ENCODE measurements at regions not wholly inside any gene's neighbourhood (a gene's known extent, or its start where the extent isn't known, plus 50 kb on each side); places are given as distances from the start of the nearest gene placed in this dataset.

DNA sequence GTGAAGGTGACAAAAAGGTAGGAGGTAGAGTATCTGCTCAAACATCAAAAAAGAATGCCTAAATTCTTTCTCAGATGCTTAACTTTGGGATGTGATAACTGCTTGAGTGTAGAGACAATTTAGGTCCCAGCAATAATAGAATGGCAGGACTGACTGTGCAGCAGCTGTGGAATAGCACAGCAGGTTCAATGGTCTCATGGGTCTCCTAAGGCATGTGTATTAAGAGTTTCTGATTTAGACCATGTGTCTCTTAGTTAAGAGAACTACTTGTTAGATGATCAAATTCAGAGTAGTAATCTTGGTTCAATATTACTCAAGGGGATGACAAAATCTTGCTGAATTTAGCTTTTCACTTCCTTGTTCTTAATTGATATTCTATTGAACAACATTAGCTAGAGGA lies 72.0 kb downstream of the ALX1 start:
- DNase-seq (ENCODE audit: low read depth, low spot score) = no peak
- in situ Hi-C loops (cut with HindIII; ENCODE audit: low pct_unique_long_range_greater_than_20kb, low sequenced_read_pairs) = no loop called here

DNA sequence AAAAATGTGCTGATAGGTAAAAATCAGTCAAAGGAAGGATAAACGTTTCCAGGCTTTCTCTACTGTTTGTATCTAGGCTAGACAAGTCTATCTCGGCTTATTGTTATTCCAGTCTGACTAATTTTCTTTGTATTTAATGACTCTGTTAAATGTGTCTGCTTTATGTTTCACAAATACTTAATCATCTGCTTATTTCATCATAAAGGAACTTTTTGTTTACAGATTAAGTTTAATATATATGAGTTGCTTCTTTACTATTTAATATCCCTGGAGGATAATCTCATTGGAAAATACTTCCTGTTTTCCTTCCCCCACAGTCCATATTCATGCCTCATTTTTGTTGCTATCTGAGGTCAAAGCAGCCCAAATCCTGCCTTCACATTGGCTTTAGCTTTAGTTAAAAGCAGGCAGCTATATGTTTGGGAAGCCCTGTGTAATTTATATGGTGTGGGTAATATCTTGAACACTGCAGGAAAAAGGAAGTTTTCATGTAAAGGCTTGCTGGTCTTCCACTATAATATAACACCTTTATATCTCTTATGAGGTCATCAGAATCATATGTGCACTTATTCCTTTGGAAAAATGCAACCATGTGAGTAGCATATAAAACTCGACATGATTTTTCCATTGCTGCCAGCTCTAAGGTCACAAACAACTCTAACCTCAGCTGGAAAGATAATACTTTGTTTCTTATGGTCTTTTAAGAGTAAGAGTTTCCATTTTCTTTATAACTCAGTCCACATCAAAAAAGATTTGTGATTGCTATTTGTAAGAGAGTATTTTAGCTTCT lies 76.8 kb downstream of the ALX1 start:
- DNase-seq (ENCODE audit: low read depth, low spot score) = no peak
- in situ Hi-C loops (cut with HindIII; ENCODE audit: low pct_unique_long_range_greater_than_20kb, low sequenced_read_pairs) = no loop called here

DNA sequence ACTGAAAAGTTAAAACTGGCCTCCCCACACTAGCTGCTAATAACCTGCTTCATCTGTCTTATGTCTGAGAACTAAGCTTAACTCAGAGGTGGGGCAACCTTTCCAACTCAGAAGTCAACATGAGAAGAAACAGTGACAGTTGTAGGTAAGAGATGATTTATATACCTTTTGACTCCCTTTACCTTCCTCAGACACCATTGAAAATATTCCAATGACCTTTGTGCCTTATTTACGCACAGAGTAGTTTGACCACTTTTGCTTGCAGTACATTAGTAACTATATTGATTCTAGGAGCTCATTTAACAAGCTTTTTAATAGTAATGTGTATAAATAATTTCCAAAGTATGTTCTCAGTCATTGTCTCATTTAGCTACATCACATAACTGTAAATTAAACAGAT lies 77.6 kb downstream of the ALX1 start:
- in situ Hi-C loops (cut with HindIII; ENCODE audit: low pct_unique_long_range_greater_than_20kb, low sequenced_read_pairs) = no loop called here
- no peak for DNase-seq (ENCODE audit: low read depth, low spot score)

- in situ Hi-C loops (cut with HindIII; ENCODE audit: low pct_unique_long_range_greater_than_20kb, low sequenced_read_pairs) = no loop called here
Observed at GRCh38 chr12:85358715-85359114, 78.7 kb downstream of the ALX1 start.

DNA sequence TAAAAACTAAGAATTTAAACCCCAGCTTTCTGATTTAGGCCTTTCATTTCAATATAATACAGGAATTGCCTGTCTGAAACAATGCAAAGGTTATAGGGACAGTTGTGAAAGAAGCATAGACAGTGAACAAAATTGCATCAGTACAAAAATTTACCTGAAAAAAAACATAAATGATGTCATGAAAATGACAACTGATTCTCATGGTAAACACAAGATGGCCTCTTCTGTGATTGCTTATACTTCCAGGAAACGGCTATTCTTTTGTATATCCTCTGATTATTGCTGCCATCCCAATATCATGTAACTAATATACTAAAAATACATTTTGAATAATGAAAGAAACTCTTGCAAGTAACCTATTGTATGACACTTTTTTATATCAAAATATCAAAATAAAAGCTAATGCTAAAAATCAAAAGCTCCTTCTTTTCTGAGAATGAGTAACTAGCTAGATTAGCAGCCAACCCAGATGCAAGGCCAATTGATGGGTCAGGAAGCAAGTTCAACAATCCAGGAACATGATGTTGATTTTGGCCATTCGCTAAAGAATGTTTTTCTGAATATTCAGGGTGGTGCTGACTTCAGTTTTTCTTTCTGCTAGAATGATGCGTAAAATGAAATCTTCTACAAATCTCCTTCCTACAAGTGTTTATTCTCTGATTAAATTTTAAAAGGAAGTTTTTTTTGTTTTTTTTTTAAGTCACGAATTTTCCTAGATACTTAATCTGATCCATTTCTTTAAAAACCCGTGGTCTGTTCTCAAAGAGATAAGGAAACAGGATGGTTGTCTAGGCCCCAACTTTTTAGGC lies 83.6 kb downstream of the ALX1 start:
- in situ Hi-C loops (cut with HindIII; ENCODE audit: low pct_unique_long_range_greater_than_20kb, low sequenced_read_pairs) = no loop called here

More at GRCh38 chr12:85358715-85359114, 78.7 kb downstream of the ALX1 start:
- no peak for DNase-seq (ENCODE audit: low read depth, low spot score)

DNA sequence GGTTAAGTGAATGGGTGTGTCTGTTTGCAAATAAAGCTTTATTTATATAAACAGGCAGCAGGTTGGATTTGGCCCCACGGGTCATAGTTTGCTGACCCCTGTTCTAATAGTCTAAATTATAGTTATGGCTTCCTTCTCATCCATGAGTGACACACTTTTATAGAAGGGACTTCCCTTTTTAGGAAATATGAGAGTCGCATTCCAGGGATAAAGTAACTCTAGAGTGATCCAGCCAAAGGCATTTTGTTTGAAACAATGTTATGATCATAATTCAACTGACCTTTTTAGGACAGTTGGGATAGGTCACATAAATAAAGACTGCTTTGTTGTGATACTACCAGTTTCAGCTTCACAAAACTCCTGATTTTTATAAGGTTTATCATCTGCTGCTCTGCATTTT lies 87.9 kb downstream of the ALX1 start:
- DNase-seq (ENCODE audit: low read depth, low spot score) = peak; percentile 70
- in situ Hi-C loops (cut with HindIII; ENCODE audit: low pct_unique_long_range_greater_than_20kb, low sequenced_read_pairs) = no loop called here

More for the DNA sequence above, 83.6 kb downstream of the ALX1 start:
- DNase-seq (ENCODE audit: low read depth, low spot score) = no peak

- no peak for DNase-seq (ENCODE audit: low read depth, low spot score)
- in situ Hi-C loops (cut with HindIII; ENCODE audit: low pct_unique_long_range_greater_than_20kb, low sequenced_read_pairs) = no loop called here
Observed at GRCh38 chr12:85369365-85370154, 89.5 kb downstream of the ALX1 start.

- in situ Hi-C loops (cut with HindIII; ENCODE audit: low pct_unique_long_range_greater_than_20kb, low sequenced_read_pairs) = no loop called here
- no peak for DNase-seq (ENCODE audit: low read depth, low spot score)
Observed at GRCh38 chr12:85373045-85373444, 93.0 kb downstream of the ALX1 start.

DNA sequence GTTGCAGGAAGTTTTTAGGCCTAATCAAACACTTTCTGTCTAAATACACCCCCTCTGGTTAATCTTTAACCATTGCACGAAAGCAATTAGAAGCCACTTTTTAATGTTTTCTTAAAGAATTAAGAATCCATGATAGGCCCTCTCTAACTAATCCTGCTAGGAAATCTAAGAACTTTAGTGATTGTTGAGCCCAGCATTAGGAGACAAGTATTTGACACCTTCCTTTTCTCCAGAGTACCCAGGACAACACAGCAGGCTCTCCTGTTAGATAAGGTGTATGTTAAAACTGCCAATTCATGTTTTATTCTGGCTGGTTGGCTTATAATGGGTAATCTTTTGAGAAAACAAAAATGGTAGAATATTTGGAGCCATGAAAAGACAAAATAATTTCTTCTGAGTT lies 95.0 kb downstream of the ALX1 start:
- in situ Hi-C loops (cut with HindIII; ENCODE audit: low pct_unique_long_range_greater_than_20kb, low sequenced_read_pairs) = no loop called here
- no peak for DNase-seq (ENCODE audit: low read depth, low spot score)

GRCh38 chr12:85385406-85385805 lies 105.4 kb downstream of the ALX1 start:
- DNase-seq (ENCODE audit: low read depth, low spot score) = no peak
- in situ Hi-C loops (cut with HindIII; ENCODE audit: low pct_unique_long_range_greater_than_20kb, low sequenced_read_pairs) = no loop called here

GRCh38 chr12:85390266-85390665 lies 110.2 kb downstream of the ALX1 start:
- in situ Hi-C loops (cut with HindIII; ENCODE audit: low pct_unique_long_range_greater_than_20kb, low sequenced_read_pairs) = no loop called here

DNA sequence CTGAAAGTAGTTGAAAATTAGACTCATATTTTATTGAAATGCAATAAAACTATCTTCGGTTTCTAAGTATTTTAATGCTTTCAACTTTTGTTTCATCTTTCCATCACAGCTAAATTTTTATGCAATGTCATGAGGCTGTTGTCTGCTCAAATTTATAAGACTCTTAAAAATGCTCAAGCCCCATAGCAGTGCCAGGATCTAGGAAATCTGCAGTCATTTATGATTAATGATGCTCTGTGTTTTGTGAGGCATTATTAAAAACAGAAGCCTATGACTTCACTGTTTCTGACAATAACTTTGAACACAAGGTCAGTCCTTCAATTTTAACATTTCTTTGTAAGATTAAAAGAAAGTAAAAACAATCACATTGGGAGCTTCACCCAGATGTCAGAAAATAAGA lies 112.5 kb downstream of the ALX1 start:
- no peak for DNase-seq (ENCODE audit: low read depth, low spot score)
- in situ Hi-C loops (cut with HindIII; ENCODE audit: low pct_unique_long_range_greater_than_20kb, low sequenced_read_pairs) = no loop called here

More at GRCh38 chr12:85390266-85390665, 110.2 kb downstream of the ALX1 start:
- DNase-seq (ENCODE audit: low read depth, low spot score) = no peak

GRCh38 chr12:85393606-85394005 lies 113.6 kb downstream of the ALX1 start:
- in situ Hi-C loops (cut with HindIII; ENCODE audit: low pct_unique_long_range_greater_than_20kb, low sequenced_read_pairs) = no loop called here
- DNase-seq (ENCODE audit: low read depth, low spot score) = no peak

- in situ Hi-C loops (cut with HindIII; ENCODE audit: low pct_unique_long_range_greater_than_20kb, low sequenced_read_pairs) = no loop called here
- DNase-seq (ENCODE audit: low read depth, low spot score) = no peak
Observed at GRCh38 chr12:85394065-85394464, 114.0 kb downstream of the ALX1 start.

GRCh38 chr12:85394809-85395208 lies 114.8 kb downstream of the ALX1 start:
- peak; percentile 50 for DNase-seq (ENCODE audit: low read depth, low spot score)
- in situ Hi-C loops (cut with HindIII; ENCODE audit: low pct_unique_long_range_greater_than_20kb, low sequenced_read_pairs) = no loop called here

DNA sequence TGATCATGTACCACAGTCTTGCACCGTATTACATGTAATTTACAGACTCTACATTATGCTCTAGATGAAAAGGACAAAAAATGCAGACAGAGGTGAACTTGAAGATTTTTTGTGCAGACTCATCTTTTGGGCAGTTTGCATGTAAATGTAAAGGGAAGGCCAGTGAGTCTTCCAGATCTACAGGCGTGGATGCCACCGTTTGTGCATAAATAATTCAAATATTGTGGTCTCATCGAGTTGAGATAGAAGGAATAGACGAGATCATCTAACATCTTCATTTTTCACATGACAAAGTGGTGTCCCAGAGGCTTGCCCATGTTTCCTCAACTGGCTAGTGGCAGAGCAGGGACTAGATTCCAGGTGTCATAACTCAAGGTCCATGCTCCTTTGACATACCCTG lies 125.2 kb downstream of the ALX1 start:
- in situ Hi-C loops (cut with HindIII; ENCODE audit: low pct_unique_long_range_greater_than_20kb, low sequenced_read_pairs) = loop anchor here (25.0 kb wide), 1 partner anchor 243 kb away; no protein-coding TSS in a partner anchor
- no peak for DNase-seq (ENCODE audit: low read depth, low spot score)

- in situ Hi-C loops (cut with HindIII; ENCODE audit: low pct_unique_long_range_greater_than_20kb, low sequenced_read_pairs) = loop anchor here (25.0 kb wide), 1 partner anchor 244 kb away; no protein-coding TSS in a partner anchor
- DNase-seq (ENCODE audit: low read depth, low spot score) = peak; percentile 26
Observed at GRCh38 chr12:85405781-85406522, 125.9 kb downstream of the ALX1 start.

Measured in SK-MEL-5 (cell line).